GM13977 (cell line): ENCODE measurements at regions not wholly inside any gene's neighbourhood (a gene's known extent, or its start where the extent isn't known, plus 50 kb on each side); places are given as distances from the start of the nearest gene placed in this dataset.

Experiments
- DNase-seq: peaks from one replicate; pipeline ENCODE4 v3.0.0; 2012; ENCODE audit warnings: low spot score
- in situ Hi-C: fragments of 300-500 bp; cut with MboI; formaldehyde crosslinking; loops from one replicate; pipeline ENCODE4 v1.12.0; 2022; ENCODE audit warnings: low sequenced_read_pairs, low pct_unique_long_range_greater_than_20kb, mixed read lengths, inconsistent platforms; ENCODE audit not compliant: unreplicated experiment
- TF ChIP-seq, protein P1 (sequence below): IDR thresholded peaks from 2 replicates; pipeline ENCODE4 v1.5.1; 2012; ENCODE audit warnings: mild to moderate bottlenecking, control low read depth; ENCODE audit not compliant: insufficient read depth; ENCODE audit errors: extremely low read depth, missing control alignments

DNA sequence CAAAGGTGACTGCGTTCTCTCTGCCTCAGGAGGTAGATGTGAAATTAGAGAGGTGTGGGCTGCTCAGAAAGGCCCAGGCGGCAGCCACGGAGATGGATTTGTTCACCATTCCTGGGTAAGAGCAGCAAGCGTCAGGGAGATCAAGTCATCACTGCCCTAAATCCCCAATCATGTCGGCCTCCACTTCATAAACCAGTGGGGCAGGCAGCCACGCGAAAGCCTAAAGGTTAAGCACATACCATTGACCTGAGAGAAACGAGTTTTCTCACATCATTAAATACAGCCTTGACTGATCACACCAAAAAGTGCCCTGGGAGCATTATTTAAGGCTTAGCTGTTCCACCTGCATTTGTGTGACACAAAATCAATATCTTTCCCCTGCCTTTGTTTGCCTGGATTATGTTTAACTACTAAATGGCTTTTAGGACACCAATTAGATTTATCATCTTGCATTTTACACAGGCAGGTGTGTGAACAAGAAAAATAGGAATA, 50.7 kb upstream of the FOXB1 start:
- in situ Hi-C loops = no loop called here
- TF ChIP-seq, protein P1, sequence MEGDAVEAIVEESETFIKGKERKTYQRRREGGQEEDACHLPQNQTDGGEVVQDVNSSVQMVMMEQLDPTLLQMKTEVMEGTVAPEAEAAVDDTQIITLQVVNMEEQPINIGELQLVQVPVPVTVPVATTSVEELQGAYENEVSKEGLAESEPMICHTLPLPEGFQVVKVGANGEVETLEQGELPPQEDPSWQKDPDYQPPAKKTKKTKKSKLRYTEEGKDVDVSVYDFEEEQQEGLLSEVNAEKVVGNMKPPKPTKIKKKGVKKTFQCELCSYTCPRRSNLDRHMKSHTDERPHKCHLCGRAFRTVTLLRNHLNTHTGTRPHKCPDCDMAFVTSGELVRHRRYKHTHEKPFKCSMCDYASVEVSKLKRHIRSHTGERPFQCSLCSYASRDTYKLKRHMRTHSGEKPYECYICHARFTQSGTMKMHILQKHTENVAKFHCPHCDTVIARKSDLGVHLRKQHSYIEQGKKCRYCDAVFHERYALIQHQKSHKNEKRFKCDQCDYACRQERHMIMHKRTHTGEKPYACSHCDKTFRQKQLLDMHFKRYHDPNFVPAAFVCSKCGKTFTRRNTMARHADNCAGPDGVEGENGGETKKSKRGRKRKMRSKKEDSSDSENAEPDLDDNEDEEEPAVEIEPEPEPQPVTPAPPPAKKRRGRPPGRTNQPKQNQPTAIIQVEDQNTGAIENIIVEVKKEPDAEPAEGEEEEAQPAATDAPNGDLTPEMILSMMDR = no peak
- DNase-seq = no peak

DNA sequence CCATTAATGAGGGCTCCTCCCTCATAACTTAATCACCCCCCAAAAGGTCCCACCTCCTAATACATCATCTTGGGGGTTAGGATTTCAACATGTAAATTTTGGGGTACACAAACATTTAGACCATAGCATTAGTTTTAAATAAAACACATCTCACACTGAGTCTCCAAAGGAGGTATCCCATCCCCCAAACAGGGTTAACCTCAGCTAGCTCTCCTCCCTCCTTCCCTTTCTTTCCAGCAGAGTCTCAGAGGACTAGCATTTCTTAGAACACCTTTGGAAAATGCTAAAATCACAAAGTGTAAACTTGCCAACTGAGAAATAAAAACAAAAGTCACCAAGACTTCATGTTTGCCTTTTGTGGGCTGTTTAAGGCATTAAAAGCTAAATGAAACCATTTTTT, 51.2 kb upstream of the FOXB1 start:
- in situ Hi-C loops = no loop called here
- TF ChIP-seq, protein P1 = no peak
- DNase-seq = no peak

DNA sequence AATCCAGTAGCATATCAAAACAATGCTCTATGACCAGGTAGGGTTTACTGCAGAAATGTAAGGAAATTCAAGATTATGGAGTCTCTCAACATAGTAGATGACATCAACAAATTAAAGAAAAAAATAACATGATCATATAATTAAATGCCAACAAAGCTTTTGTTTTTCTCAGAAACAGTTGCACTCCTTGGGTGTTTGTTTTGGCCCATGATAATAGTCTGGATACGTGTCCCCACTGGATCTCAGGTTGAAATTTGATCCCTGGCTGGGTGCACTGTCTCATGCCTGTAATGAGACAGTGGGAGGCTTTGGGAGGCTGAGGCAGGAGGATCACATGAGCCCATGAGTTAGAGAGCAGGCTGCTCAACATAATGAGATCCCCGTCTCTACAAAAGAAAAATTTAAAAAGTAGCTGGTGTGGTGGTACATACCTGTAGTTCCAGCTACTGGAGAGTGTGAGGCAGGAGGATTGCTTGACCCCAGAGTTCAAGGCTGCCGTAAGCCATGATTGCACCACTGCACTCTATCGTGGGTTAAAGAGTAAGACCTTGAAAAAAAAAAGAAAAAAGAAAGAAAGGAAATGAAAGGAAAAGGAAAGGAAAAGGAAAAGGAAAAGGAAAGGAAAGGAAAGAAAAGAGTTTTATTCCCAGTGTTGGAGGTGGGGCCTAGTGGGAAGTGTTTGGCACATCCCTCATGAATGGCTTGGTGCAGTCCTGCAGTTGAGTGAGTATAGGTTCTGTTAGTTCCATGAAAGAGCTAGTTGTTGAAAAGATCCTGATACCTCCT, 53.3 kb upstream of the FOXB1 start:
- no peak for DNase-seq
- TF ChIP-seq, protein P1 = no peak
- in situ Hi-C loops = no loop called here

DNA sequence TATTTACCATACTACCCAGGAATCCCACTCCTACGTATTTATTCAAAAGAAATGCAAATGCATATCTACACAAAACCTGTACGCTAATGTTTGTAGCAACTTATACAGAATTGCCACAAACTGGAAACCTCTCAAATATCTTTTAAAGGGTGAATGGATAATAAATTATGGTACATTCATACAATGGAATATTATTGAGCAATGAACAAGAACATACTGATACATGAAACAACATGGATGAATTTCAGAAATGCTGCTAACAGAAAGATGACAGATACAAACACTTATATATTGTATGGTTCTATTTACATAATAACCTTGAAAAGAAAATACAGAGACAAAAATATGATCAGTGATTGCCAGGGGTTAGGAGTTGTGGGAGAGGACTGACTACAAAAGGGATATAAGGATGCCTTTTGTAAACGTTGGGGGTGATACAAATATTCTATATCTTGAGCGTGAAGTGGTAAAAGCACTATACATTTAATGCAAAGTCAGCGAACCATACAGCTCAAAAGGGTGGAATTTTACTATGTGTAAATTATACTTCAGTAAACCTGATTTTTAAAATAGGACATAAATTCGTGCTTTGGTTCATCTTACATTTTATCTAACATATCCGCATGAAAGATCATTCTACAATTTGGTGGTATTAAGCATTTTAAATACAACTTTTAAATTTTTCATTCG, 55.0 kb upstream of the FOXB1 start:
- no peak for DNase-seq
- in situ Hi-C loops = no loop called here
- TF ChIP-seq, protein P1 = no peak

DNA sequence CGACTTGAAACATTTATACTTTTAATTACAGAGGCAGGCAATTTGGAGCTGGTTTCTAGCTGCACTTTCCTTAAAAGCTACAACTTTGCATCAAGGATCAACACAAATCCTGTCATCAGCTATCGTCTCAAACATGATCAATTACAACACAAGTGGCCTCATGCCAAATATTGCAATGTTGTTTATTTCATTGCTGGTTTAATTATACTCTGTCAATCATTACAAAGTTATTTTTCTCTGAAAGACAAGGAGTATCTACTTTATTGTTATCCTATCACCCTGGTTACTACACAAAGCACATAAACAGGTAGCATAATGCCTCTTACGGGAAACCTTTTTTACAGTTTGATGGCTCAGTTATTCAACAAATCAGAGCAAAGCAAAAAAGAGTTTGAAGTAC, 58.0 kb upstream of the FOXB1 start:
- TF ChIP-seq, protein P1 = no peak

DNA sequence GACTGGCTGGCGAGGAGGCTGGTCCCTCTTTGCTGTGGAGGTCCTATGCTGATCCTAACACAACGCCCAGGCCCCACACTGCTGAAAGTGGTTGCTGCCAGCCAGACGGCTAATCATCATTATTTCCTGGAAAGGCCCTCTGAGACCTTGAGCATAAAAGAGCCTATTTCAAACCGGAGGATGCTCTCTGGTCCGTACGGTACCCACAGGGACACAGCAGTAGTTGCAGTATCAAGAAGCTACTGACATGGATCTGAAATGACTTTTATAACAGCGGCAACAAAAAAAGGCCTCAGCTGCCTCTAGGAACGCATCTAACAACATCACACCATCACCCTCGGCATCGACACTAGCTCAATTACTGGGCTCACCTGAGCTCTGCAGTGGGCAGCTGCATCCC, 59.1 kb upstream of the FOXB1 start:
- in situ Hi-C loops = no loop called here
- no peak for DNase-seq
- TF ChIP-seq, protein P1 = no peak

More for the DNA sequence above, 58.0 kb upstream of the FOXB1 start:
- DNase-seq = no peak
- in situ Hi-C loops = no loop called here
